Esophagus squamous epithelium (tissue), 4 donors: ENCODE measurements at regions not wholly inside any gene's neighbourhood (a gene's known extent, or its start where the extent isn't known, plus 50 kb on each side); places are given as distances from the start of the nearest gene placed in this dataset.

Experiments
- POLR2A ChIP-seq, 4 donors: fragments of 450-650 bp; IDR thresholded peaks; one replicate each; pipeline ENCODE4 v1.6.1; 2017; ENCODE audit warnings: antibody characterized with exemption in 4 of 4, mild to moderate bottlenecking in 4 of 4, moderate library complexity in 3 of 4
- TF ChIP-seq, protein P1 (sequence below), 6 experiments: fragments of 450-650 bp in 4 of 6; fragments of 200-600 bp in 2 of 6; sonication (generic) in 2 of 6; IDR thresholded peaks; one replicate each; pipeline ENCODE4 v1.5.1; 2016 to 2019; ENCODE audit warnings: antibody characterized with exemption in 6 of 6, mild to moderate bottlenecking in 4 of 6, moderate library complexity in 4 of 6

DNA sequence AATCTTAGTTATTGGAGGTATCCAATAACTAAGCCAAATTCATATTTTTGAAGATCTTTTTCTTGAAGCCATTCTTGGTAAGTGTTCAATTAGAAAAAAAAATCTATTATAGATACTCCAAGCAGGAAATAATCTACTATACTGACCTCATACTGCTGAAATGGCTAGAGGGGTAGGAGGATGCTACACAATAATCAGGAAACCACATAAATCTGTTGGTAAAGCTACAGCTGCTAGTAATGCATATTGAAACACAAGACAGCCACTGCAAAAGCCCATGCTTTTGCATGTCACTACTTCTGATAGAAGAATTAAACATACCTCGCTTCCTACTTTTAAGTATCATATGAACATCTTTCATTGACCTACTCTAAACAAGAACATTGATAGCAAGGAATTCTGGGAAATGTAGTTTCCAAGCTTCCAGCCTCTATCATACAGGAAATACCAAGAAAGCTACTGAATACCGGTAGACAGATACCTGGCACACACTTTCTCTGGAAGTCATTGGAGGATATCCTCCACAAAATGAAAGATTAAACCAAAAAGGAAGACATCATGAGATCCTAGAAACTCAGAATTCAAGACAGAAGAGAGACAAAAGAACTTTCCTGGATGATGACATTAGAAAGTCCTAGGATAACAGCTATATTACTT, 103.0 kb upstream of the VAV3 start:
- TF ChIP-seq POLR2A (IDR thresholded peaks at IDR 0.05), result no peak
- TF ChIP-seq, protein P1, sequence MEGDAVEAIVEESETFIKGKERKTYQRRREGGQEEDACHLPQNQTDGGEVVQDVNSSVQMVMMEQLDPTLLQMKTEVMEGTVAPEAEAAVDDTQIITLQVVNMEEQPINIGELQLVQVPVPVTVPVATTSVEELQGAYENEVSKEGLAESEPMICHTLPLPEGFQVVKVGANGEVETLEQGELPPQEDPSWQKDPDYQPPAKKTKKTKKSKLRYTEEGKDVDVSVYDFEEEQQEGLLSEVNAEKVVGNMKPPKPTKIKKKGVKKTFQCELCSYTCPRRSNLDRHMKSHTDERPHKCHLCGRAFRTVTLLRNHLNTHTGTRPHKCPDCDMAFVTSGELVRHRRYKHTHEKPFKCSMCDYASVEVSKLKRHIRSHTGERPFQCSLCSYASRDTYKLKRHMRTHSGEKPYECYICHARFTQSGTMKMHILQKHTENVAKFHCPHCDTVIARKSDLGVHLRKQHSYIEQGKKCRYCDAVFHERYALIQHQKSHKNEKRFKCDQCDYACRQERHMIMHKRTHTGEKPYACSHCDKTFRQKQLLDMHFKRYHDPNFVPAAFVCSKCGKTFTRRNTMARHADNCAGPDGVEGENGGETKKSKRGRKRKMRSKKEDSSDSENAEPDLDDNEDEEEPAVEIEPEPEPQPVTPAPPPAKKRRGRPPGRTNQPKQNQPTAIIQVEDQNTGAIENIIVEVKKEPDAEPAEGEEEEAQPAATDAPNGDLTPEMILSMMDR (IDR thresholded peaks at IDR 0.05), result no peak
